ENCODE measurements at regions not wholly inside any gene's neighbourhood (a gene's known extent, or its start where the extent isn't known, plus 50 kb on each side); places are given as distances from the start of the nearest gene placed in this dataset.

DNA sequence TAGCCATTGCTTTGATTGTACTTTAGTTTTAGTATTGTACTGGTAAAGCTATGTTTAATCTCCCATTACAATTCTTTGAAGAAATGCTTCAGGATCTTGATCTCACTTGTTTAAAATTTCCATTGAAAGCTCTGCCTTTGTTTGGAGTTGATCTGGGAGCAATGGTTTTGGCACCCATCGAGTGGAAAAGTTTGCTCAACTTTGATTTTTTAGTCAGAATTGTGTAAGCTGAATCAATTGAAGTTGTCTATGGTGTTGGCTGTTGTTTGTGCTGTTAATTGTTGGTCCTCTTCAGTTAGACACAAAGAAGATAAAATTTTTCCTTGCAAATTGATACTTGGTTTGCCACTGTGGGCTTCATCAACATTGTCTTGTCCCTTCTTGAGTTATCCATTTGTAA, 99.8 kb upstream of the ADAD1 start:
- Mint-ChIP-seq H3K9me3 (no peaks in the 10 kb centered on the region), H3K27me3 (no peaks in the 10 kb centered on the region), H3K36me3 (ENCODE audit: low read depth) (peaks cover 84% of the 10 kb centered on the region), H3K4me3 (no peak overlapping the region), H3K4me1 (ENCODE audit: low read depth) (no peaks in the 10 kb centered on the region), H3K27ac (no peak overlapping the region)
- Histone ChIP-seq H3K4me3 (ENCODE audit: low read length) (no peak overlapping the region), H3K27me3 (ENCODE audit: control insufficient read depth in 1 of 2, insufficient read depth in 2 of 2, low read length in 2 of 2) (no peaks in the 10 kb centered on the region), H3K4me1 (ENCODE audit: insufficient read depth, low read length) (no peaks in the 10 kb centered on the region), H3K27ac (ENCODE audit: low read depth in 1 of 2, low read length in 2 of 2) (no peak overlapping the region), H3K36me3 (ENCODE audit: insufficient read depth, low read length) (peaks cover 72% of the 10 kb centered on the region), H3K9me3 (ENCODE audit: control insufficient read depth in 1 of 2, insufficient read depth in 1 of 2, low read length in 2 of 2) (no peaks in the 10 kb centered on the region)
- TF ChIP-seq, protein P1, sequence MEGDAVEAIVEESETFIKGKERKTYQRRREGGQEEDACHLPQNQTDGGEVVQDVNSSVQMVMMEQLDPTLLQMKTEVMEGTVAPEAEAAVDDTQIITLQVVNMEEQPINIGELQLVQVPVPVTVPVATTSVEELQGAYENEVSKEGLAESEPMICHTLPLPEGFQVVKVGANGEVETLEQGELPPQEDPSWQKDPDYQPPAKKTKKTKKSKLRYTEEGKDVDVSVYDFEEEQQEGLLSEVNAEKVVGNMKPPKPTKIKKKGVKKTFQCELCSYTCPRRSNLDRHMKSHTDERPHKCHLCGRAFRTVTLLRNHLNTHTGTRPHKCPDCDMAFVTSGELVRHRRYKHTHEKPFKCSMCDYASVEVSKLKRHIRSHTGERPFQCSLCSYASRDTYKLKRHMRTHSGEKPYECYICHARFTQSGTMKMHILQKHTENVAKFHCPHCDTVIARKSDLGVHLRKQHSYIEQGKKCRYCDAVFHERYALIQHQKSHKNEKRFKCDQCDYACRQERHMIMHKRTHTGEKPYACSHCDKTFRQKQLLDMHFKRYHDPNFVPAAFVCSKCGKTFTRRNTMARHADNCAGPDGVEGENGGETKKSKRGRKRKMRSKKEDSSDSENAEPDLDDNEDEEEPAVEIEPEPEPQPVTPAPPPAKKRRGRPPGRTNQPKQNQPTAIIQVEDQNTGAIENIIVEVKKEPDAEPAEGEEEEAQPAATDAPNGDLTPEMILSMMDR (IDR thresholded peaks at IDR 0.05), result no peak
- ChIA-PET CTCF (no interaction called here), POLR2A (no interaction called here)
- intact Hi-C loops (cut with DNase I, micrococcal nuclease), result no loop called here
- DNase-seq (no peak), ATAC-seq (ENCODE audit: poor library complexity) (no peak)

DNA sequence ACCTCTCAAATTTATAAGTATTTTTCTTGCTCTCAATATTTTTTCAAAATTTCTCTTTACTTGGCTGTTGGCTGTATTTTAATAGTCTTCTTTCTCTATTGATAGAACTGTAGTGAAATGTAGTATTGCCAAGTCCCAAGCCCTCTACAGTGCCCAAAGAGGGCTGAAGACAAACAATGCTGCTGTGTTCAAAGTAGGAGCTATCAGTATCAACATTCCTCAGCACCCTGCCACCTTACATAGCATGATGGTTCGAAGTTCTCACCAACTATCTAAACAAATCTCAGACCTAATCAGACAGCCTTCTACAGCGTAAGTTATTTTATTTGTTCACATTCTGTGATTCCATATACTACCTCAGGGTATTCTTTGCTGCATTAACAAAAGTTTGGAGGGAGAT, 99.1 kb upstream of the ADAD1 start:
- CTCF ChIA-PET, result no interaction called here
- no peak overlapping the region for H3K4me3 Mint-ChIP-seq

DNA sequence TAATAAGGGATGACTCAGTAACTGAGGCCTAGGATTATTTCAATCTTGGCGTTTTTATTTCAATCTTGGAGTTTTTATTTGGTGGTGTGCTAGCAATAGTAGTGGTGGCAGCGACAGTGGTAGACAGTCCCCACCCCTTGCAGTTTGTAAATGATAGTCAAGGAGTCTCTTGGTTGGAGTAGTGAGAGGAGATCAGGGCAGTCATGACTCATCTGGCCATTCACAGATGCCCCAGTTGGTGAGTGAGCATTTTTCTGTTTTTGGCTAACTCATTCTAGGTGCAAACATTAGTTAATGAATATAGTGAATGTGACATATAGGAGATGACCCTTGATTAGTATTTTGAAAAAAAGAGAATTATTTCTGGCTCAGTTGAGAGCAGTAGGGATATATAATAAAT, 93.5 kb upstream of the ADAD1 start:
- CTCF ChIA-PET, result no interaction called here
- H3K27ac ChIP-seq (ENCODE audit: low read depth in 1 of 2, low read length in 2 of 2), result no peak overlapping the region
- Mint-ChIP-seq H3K9me3 (no peaks in the 10 kb centered on the region), H3K27ac (no peak overlapping the region), H3K36me3 (ENCODE audit: low read depth) (peaks cover 83% of the 10 kb centered on the region), H3K4me3 (no peak overlapping the region), H3K4me1 (ENCODE audit: low read depth) (no peaks in the 10 kb centered on the region), H3K27me3 (no peaks in the 10 kb centered on the region)
- DNase-seq, result no peak
- H3K27me3 ChIP-seq (ENCODE audit: control insufficient read depth in 1 of 2, insufficient read depth in 2 of 2, low read length in 2 of 2), result no peaks in the 10 kb centered on the region
- H3K36me3 ChIP-seq (ENCODE audit: insufficient read depth, low read length), result peaks cover 72% of the 10 kb centered on the region
- TF ChIP-seq, protein P1 (IDR thresholded peaks at IDR 0.05), result no peak
- intact Hi-C loops (cut with DNase I, micrococcal nuclease), result no loop called here
- H3K4me3 ChIP-seq (ENCODE audit: low read length), result no peak overlapping the region
- POLR2A ChIA-PET, result no interaction called here
- no peaks in the 10 kb centered on the region for H3K4me1 ChIP-seq (ENCODE audit: insufficient read depth, low read length)
- no peaks in the 10 kb centered on the region for H3K9me3 ChIP-seq (ENCODE audit: control insufficient read depth in 1 of 2, insufficient read depth in 1 of 2, low read length in 2 of 2)
- ATAC-seq (ENCODE audit: poor library complexity), result no peak

More for the DNA sequence above, 99.1 kb upstream of the ADAD1 start:
- Histone ChIP-seq H3K4me3 (ENCODE audit: low read length) (no peak overlapping the region), H3K27ac (ENCODE audit: low read depth in 1 of 2, low read length in 2 of 2) (no peak overlapping the region), H3K27me3 (ENCODE audit: control insufficient read depth in 1 of 2, insufficient read depth in 2 of 2, low read length in 2 of 2) (no peaks in the 10 kb centered on the region), H3K36me3 (ENCODE audit: insufficient read depth, low read length) (peaks cover 70% of the 10 kb centered on the region), H3K4me1 (ENCODE audit: insufficient read depth, low read length) (no peaks in the 10 kb centered on the region), H3K9me3 (ENCODE audit: control insufficient read depth in 1 of 2, insufficient read depth in 1 of 2, low read length in 2 of 2) (no peaks in the 10 kb centered on the region)
- DNase-seq, result no peak
- TF ChIP-seq, protein P1 (IDR thresholded peaks at IDR 0.05), result no peak
- ATAC-seq (ENCODE audit: poor library complexity), result no peak
- intact Hi-C loops (cut with DNase I, micrococcal nuclease), result no loop called here
- Mint-ChIP-seq H3K36me3 (ENCODE audit: low read depth) (peaks cover 87% of the 10 kb centered on the region), H3K4me1 (ENCODE audit: low read depth) (no peaks in the 10 kb centered on the region), H3K27ac (no peak overlapping the region), H3K27me3 (no peaks in the 10 kb centered on the region), H3K9me3 (no peaks in the 10 kb centered on the region)
- POLR2A ChIA-PET, result no interaction called here

Measured in CD4-positive, alpha-beta T cell (primary cell).